ENCODE measurements at regions not wholly inside any gene's neighbourhood (a gene's known extent, or its start where the extent isn't known, plus 50 kb on each side); places are given as distances from the start of the nearest gene placed in this dataset.

DNA sequence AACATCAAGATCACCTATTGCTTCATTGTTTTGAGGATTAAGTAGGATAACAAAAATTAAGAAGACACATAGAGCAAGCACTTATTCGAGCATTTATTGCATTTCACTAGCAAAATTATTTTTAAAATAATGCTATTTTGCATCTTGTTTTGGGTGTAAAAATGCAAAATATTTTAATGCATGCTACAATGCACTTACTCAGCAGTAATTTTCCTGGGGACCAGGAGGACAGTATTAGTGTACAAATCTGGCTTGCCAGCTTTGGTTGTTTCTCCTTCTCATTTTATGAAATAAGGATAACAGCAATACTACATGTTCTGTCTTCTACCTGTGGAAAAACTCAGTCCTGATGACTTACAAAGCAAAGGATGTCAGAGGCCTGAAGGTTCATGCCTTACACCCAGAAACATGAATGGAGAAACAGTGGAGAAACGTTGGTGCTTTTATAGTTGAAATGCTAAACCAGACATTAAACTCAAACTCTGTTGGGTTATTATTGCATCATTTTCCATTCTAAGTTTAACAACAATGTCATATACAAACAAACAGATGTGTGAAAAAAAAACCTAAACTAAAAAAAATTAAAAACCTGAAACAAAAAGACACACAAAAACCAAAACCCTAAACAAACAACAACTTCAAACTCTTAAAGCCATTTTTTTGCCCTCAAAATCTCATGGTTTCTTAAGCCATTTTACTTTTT is 50.2 kb upstream of the ATXN1 start (continued):
- TF ChIP-seq, protein P1, sequence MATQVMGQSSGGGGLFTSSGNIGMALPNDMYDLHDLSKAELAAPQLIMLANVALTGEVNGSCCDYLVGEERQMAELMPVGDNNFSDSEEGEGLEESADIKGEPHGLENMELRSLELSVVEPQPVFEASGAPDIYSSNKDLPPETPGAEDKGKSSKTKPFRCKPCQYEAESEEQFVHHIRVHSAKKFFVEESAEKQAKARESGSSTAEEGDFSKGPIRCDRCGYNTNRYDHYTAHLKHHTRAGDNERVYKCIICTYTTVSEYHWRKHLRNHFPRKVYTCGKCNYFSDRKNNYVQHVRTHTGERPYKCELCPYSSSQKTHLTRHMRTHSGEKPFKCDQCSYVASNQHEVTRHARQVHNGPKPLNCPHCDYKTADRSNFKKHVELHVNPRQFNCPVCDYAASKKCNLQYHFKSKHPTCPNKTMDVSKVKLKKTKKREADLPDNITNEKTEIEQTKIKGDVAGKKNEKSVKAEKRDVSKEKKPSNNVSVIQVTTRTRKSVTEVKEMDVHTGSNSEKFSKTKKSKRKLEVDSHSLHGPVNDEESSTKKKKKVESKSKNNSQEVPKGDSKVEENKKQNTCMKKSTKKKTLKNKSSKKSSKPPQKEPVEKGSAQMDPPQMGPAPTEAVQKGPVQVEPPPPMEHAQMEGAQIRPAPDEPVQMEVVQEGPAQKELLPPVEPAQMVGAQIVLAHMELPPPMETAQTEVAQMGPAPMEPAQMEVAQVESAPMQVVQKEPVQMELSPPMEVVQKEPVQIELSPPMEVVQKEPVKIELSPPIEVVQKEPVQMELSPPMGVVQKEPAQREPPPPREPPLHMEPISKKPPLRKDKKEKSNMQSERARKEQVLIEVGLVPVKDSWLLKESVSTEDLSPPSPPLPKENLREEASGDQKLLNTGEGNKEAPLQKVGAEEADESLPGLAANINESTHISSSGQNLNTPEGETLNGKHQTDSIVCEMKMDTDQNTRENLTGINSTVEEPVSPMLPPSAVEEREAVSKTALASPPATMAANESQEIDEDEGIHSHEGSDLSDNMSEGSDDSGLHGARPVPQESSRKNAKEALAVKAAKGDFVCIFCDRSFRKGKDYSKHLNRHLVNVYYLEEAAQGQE (IDR thresholded peaks at IDR 0.05; ENCODE audit: unreplicated experiment), result no peak
- no peak for TF ChIP-seq ZNF331 (CRISPR knock-in tag; IDR thresholded peaks at IDR 0.05; ENCODE audit: low read depth)

Data from GM23338 (cell line).